ENCODE measurements at regions not wholly inside any gene's neighbourhood (a gene's known extent, or its start where the extent isn't known, plus 50 kb on each side); places are given as distances from the start of the nearest gene placed in this dataset.

- peak; percentile 54 for ATAC-seq
- ChIA-PET RAD21 (ENCODE audit: unreplicated experiment) (interaction anchor here (0.5 kb wide), 1 partner anchor 50 kb away, joined by 3 read pairs; no protein-coding TSS in a partner anchor), SMC1A (ENCODE audit: uncharacterized antibody, unreplicated experiment) (interaction anchor here (0.9 to 1.8 kb wide), 3 partner anchors 23 to 75 kb away, joined by 3 to 7 read pairs (median 3); no protein-coding TSS in a partner anchor), CTCF (no interaction called here), POLR2A (interaction anchor here (0.6 to 1.3 kb wide), 3 partner anchors 71 to 772 kb away, joined by 3 to 4 read pairs (median 4); no protein-coding TSS in a partner anchor)
- FAIRE-seq: no peak
- Histone ChIP-seq H3K36me3 (ENCODE audit: control insufficient read depth in 2 of 2, insufficient read depth in 2 of 2, low read length in 1 of 2) (no peaks in the 10 kb centered on the region), H3K9ac (ENCODE audit: control insufficient read depth, insufficient read depth, low read length) (no peak overlapping the region), H3K4me3 (no peak overlapping the region), H2AFZ (ENCODE audit: control insufficient read depth, low read depth, low read length) (no peak overlapping the region), H3K27ac (ENCODE audit: control insufficient read depth, insufficient read depth) (no peak overlapping the region), H4K20me1 (ENCODE audit: control insufficient read depth, insufficient read depth) (no peaks in the 10 kb centered on the region), H3K4me2 (ENCODE audit: control insufficient read depth, insufficient read depth) (no peak overlapping the region), H3K27me3 (replicated peaks in 1 of 2; ENCODE audit: control insufficient read depth in 2 of 2, insufficient read depth in 2 of 2, low read length in 1 of 2) (no peaks in the 10 kb centered on the region; a peak in 1 of 4 replicates), H3K79me2 (ENCODE audit: control insufficient read depth, insufficient read depth, low read length) (no peaks in the 10 kb centered on the region), H3K9me3 (replicated peaks; ENCODE audit: control insufficient read depth, insufficient read depth, low read length) (no peaks in the 10 kb centered on the region; the same call in 2 of the 3 replicates), H3K4me1 (ENCODE audit: control insufficient read depth, insufficient read depth, low read length) (no peaks in the 10 kb centered on the region)
- intact Hi-C loops (cut with micrococcal nuclease; ENCODE audit: unreplicated experiment): no loop called here
- no TSS peak for BruUV-seq (replicated peaks)
- TF ChIP-seq SREBF2 (IDR thresholded peaks at IDR 0.05; ENCODE audit: low read length) (no peak), USF1 (IDR thresholded peaks at IDR 0.05; ENCODE audit: borderline replicate concordance, extremely low read length, insufficient read depth, low read depth, low read length) (no peak), FOXK2 (IDR thresholded peaks at IDR 0.05) (no peak), POLR2AphosphoS2 (IDR thresholded peaks at IDR 0.05; ENCODE audit: low read depth, low read length) (no peak), KDM1A (IDR thresholded peaks at IDR 0.05; ENCODE audit: borderline replicate concordance) (no peak), STAT1 (conservative IDR thresholded peaks at IDR 0.05) (no peak), YBX1 (IDR thresholded peaks at IDR 0.05) (no peak)
- in situ Hi-C loops (cut with MboI): no loop called here
- WGBS (ENCODE audit: insufficient coverage, insufficient replicate concordance, low lambda C conversion rate, missing lambda C conversion rate): 18% methylated on average over 3 of the region's 3 CpGs
- no peak for DNase-seq (ENCODE audit: low read depth, low spot score)
Measured at GRCh38 chr5:133749331-133749985, 137.1 kb upstream of the FSTL4 start.
